ENCODE measurements at regions not wholly inside any gene's neighbourhood (a gene's known extent, or its start where the extent isn't known, plus 50 kb on each side); places are given as distances from the start of the nearest gene placed in this dataset.
A peak's percentile ranks its signal among the peaks of the same experiment; 100 is the strongest.

DNA sequence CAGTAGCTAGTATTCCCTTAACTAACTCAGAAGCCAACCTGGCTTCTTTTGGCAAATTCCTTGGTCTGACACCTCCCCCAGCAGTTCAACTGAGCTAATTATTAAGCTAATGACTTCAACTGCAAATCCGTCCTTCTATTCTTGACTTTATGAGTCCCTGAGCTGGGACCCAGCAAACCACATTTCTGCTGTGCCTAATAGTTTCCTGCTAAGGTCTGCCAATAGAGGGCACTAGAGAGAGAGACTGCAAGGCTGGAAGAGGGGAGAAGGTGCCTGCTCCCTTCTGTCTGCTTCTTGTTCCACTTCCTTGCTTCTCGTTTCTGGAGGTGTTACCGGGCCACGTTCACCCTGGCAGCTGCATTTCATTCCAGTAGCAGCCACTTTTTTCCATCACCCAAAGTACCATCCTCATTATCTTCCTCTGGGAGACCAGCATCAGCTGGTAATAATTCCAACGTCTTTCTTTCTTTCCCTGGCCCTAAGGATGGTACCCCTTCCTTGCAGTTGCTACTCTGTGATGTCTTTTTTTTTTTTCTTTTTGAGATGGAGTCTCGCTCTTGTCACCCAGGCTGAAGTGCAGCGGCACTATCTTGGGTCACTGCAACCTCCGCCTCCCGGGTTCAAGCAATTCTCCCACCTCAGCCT is 352.0 kb downstream of the TNS1 start:
- TF ChIP-seq, protein P1, sequence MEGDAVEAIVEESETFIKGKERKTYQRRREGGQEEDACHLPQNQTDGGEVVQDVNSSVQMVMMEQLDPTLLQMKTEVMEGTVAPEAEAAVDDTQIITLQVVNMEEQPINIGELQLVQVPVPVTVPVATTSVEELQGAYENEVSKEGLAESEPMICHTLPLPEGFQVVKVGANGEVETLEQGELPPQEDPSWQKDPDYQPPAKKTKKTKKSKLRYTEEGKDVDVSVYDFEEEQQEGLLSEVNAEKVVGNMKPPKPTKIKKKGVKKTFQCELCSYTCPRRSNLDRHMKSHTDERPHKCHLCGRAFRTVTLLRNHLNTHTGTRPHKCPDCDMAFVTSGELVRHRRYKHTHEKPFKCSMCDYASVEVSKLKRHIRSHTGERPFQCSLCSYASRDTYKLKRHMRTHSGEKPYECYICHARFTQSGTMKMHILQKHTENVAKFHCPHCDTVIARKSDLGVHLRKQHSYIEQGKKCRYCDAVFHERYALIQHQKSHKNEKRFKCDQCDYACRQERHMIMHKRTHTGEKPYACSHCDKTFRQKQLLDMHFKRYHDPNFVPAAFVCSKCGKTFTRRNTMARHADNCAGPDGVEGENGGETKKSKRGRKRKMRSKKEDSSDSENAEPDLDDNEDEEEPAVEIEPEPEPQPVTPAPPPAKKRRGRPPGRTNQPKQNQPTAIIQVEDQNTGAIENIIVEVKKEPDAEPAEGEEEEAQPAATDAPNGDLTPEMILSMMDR (IDR thresholded peaks at IDR 0.05; ENCODE audit: insufficient read depth, missing control alignments): peak; percentile 69
- FAIRE-seq (no peak), DNase-seq (ENCODE audit: insufficient read length, low spot score) (no peak)

DNA sequence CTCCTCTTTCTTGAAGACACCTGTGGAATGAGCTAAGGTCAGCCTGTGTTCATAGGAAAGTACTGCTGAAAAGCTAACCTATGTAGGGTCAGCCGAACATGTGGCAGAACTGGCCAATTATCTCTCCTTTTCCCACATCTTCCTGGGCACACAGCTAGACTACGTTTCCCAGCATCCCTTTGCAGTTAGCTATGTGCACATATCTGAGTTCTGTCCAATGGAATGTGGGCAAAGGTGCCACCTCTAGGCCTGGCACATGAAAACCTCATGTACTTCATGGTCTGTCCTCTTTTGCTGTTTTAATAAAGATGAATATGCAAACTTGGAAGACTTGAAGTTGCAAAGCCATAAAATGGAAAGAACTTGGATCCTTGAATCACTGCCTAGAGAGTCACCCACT is 352.6 kb downstream of the TNS1 start:
- TF ChIP-seq, protein P1 (IDR thresholded peaks at IDR 0.05; ENCODE audit: insufficient read depth, missing control alignments): no peak
- FAIRE-seq (no peak), DNase-seq (ENCODE audit: insufficient read length, low spot score) (no peak)

DNA sequence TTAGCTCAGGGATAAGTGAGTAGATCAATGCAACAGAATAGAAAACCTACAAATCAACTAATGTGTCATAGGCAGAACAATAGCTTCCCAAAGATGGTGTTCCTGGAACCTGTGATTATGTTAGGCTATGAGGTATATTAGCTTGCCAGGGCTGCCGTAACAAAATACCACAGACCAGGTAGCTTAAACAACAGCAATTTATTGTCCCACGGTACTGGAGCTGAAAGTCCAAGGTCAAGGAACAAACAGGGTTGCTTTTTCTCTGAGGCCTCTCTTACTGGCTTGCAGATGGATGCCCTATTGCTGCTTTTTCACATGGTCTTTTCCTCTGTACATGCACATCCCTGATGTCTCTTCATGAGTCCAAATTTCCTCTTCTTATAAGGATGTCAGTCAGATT is 354.9 kb downstream of the TNS1 start:
- FAIRE-seq (no peak), DNase-seq (ENCODE audit: insufficient read length, low spot score) (no peak)
- TF ChIP-seq, protein P1 (IDR thresholded peaks at IDR 0.05; ENCODE audit: insufficient read depth, missing control alignments): no peak

DNA sequence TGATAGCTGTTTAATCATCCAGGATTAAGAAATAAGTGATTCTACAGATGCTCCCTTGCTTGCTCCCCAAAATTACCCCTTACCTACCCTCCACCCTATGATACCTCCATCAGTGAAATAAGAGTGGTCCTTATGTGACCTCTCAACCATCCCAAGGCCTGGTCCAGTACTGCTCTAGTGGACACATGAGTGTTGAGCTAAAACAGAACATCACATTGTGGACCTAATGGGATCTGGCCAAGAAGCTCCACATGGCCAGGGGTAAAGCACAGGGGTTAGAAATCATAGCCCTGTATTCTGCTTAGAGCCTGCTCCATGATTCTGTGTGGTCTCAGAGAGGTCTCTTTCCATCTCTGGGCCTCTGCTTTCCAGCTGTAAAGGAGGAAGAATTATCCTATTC is 355.6 kb downstream of the TNS1 start:
- no peak for FAIRE-seq
- TF ChIP-seq, protein P1 (IDR thresholded peaks at IDR 0.05; ENCODE audit: insufficient read depth, missing control alignments): no peak
- DNase-seq (ENCODE audit: insufficient read length, low spot score): no peak

DNA sequence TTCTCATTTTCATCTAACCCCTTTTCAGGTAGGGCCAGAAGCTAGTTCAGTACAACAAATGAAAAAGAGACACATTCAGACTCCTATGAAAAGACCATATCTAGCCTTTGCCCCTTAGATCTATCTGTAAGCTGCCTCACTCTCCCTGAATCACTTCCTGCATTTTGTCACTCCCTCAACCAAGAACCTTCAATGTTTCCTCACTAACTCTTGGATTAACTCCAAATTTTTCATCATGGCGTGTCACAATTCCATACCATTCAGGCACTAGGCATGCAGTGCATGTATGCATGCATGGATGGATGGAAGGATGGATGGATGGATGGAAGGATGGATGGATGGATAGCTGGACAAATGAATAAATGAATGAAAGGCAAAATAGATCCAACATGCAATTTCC is 356.9 kb downstream of the TNS1 start:
- no peak for FAIRE-seq
- DNase-seq (ENCODE audit: insufficient read length, low spot score): no peak
- TF ChIP-seq, protein P1 (IDR thresholded peaks at IDR 0.05; ENCODE audit: insufficient read depth, missing control alignments): no peak

DNA sequence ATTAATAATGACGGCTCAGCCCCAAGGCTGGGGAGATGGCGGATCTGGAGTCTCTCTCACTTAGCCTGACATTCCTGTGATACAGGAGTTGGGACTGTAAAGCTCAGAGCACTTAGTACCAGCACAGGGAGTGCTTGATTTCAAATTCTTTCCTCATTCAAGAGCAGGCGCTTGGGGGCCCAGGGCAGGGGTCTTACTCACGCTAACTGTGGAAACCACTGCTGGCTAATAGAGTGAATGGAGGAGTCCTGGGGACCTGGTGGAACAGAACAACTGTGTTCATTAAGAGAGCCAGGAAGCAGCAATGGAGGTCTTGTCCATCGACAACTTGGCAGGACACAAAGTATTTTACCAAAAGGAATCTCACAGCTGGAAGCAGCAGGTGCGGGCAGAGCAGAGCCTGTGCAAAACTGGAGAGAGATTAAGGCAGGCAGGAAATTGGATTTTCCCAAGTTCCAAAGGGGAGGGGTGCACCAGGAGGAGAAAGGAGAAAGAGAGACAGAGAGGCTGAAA is 358.9 kb downstream of the TNS1 start:
- DNase-seq (ENCODE audit: insufficient read length, low spot score) (no peak), FAIRE-seq (no peak)
- TF ChIP-seq, protein P1 (IDR thresholded peaks at IDR 0.05; ENCODE audit: insufficient read depth, missing control alignments): no peak

DNA sequence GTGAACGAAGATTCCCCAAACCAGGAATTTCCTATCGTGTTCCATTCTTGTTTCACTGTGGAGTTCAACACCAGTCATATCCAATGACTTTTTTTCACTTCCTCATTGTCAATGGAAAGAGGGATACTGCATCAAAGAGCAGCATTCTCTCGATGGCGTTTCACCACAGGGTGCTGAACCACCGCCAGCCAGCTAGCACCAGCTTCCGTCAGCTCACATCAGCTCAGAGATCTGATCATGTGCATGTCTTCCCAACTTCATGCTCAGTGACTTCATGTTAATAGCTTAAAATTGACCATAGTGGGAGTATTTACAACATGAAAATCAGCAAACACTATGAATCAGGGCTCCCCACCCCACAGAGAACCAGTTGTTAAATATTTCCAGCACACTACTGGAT is 359.9 kb downstream of the TNS1 start:
- TF ChIP-seq, protein P1 (IDR thresholded peaks at IDR 0.05; ENCODE audit: insufficient read depth, missing control alignments): no peak
- FAIRE-seq: no peak
- DNase-seq (ENCODE audit: insufficient read length, low spot score): no peak
